Mucosa of descending colon (tissue), 3 donors: ENCODE measurements at regions not wholly inside any gene's neighbourhood (a gene's known extent, or its start where the extent isn't known, plus 50 kb on each side); places are given as distances from the start of the nearest gene placed in this dataset.

Source experiments
- ATAC-seq: fragments of 200-7000 bp; cut with Tn5 transposase; one replicate; pipeline ENCODE4 v1.9.1; 2020; ENCODE audit warnings: mild to moderate bottlenecking, moderate library complexity
- DNase-seq, 3 donors: peaks; one replicate each; pipeline ENCODE4 v3.0.0-alpha.2; 2020
- H3K36me3 ChIP-seq: fragments of 200-600 bp; one replicate; pipeline ENCODE4 v1.8.0; 2021; ENCODE audit warnings: low read depth, mild to moderate bottlenecking
- H3K4me1 ChIP-seq: fragments of 200-600 bp; one replicate; pipeline ENCODE4 v1.8.0; 2021; ENCODE audit warnings: low read depth, mild to moderate bottlenecking
- H3K4me3 ChIP-seq: fragments of 200-600 bp; one replicate; pipeline ENCODE4 v1.8.0; 2021; ENCODE audit warnings: mild to moderate bottlenecking
- H3K9me3 ChIP-seq: fragments of 200-600 bp; one replicate; pipeline ENCODE4 v1.8.0; 2021; ENCODE audit warnings: mild to moderate bottlenecking
- CTCF ChIP-seq: fragments of 200-600 bp; IDR thresholded peaks from one replicate; pipeline ENCODE4 v1.8.0; 2022; ENCODE audit warnings: antibody characterized with exemption, mild to moderate bottlenecking
- intact Hi-C, 2 donors: fragments of 100-400 bp; cut with DNase I in 1 of 2; cut with micrococcal nuclease in 1 of 2; formaldehyde crosslinking; loops; one replicate each; pipeline versions ENCODE4 v1.11.0 to v1.11.1; 2022; cut with DNase I, micrococcal nuclease
- donor health status: DM: no; HTN: no; CAD: no; lungs with moderate emphysema.
- donor health status: DM: no; HTN: no; CAD: no.
- donor health status: DM: no; HTN: yes; CAD: no.

GRCh38 chr18:22057908-22058527 lies 111.4 kb upstream of the GATA6 start:
- intact Hi-C loops = no loop called here
- Histone ChIP-seq H3K9me3 (no peaks in the 10 kb centered on the region), H3K4me3 (no peak overlapping the region), H3K4me1 (peaks cover 5% of the 10 kb centered on the region), H3K36me3 (no peaks in the 10 kb centered on the region)
- DNase-seq (no peak), ATAC-seq (peak; percentile 68)
- TF ChIP-seq CTCF = no peak

- H3K4me3 ChIP-seq = no peak overlapping the region
- no peaks in the 10 kb centered on the region for H3K36me3 ChIP-seq
- peaks cover 5% of the 10 kb centered on the region for H3K4me1 ChIP-seq
- TF ChIP-seq CTCF = no peak
- DNase-seq (no peak), ATAC-seq (no peak)
- H3K9me3 ChIP-seq = no peaks in the 10 kb centered on the region
- intact Hi-C loops = no loop called here
These were observed 109.0 kb upstream of the GATA6 start for GRCh38 chr18:22060361-22060760.

- Histone ChIP-seq H3K4me1 (peaks cover 8% of the 10 kb centered on the region), H3K36me3 (no peaks in the 10 kb centered on the region), H3K4me3 (no peak overlapping the region), H3K9me3 (no peaks in the 10 kb centered on the region)
- DNase-seq = no peak
- intact Hi-C loops = no loop called here
- TF ChIP-seq CTCF = no peak
- peak; percentile 48 for ATAC-seq
These were observed 106.3 kb upstream of the GATA6 start for GRCh38 chr18:22063102-22063501.

GRCh38 chr18:22063672-22064071 lies 105.7 kb upstream of the GATA6 start:
- DNase-seq (no peak), ATAC-seq (no peak)
- no peaks in the 10 kb centered on the region for H3K9me3 ChIP-seq
- H3K36me3 ChIP-seq = no peaks in the 10 kb centered on the region
- H3K4me1 ChIP-seq = peaks cover 8% of the 10 kb centered on the region
- intact Hi-C loops = no loop called here
- TF ChIP-seq CTCF = no peak
- no peak overlapping the region for H3K4me3 ChIP-seq

GRCh38 chr18:22064581-22064980 lies 104.8 kb upstream of the GATA6 start:
- no peak for ATAC-seq
- no peak for TF ChIP-seq CTCF
- DNase-seq = no peak
- peaks cover 8% of the 10 kb centered on the region for H3K4me1 ChIP-seq
- H3K4me3 ChIP-seq = no peak overlapping the region
- no peaks in the 10 kb centered on the region for H3K36me3 ChIP-seq
- no peaks in the 10 kb centered on the region for H3K9me3 ChIP-seq
- intact Hi-C loops = no loop called here

GRCh38 chr18:22065311-22065710 lies 104.1 kb upstream of the GATA6 start:
- DNase-seq (no peak), ATAC-seq (no peak)
- no peak for TF ChIP-seq CTCF
- no peak overlapping the region for H3K4me3 ChIP-seq
- H3K9me3 ChIP-seq = no peaks in the 10 kb centered on the region
- peaks cover 8% of the 10 kb centered on the region for H3K4me1 ChIP-seq
- H3K36me3 ChIP-seq = no peaks in the 10 kb centered on the region
- intact Hi-C loops = no loop called here
